ENCODE measurements at regions not wholly inside any gene's neighbourhood (a gene's known extent, or its start where the extent isn't known, plus 50 kb on each side); places are given as distances from the start of the nearest gene placed in this dataset.

DNA sequence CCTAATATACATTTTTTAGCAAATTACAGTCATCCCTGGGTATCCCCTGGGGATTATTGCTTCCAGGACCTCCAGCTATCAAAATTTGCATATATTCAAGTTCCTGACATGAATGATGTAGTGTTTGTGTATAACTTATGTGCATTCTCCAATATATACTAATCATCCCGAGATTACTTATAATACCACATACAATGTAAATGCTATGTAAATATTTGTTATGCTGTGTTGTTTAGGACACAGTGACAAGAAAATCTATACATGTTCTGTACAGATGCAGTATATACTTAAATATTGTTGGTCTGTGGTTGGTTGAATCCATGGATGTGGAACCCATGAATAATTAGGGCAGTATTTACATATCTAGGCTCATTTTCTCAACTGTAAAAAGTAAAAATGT lies 1060.3 kb downstream of the DSC3 start:
- TF ChIP-seq, protein P1, sequence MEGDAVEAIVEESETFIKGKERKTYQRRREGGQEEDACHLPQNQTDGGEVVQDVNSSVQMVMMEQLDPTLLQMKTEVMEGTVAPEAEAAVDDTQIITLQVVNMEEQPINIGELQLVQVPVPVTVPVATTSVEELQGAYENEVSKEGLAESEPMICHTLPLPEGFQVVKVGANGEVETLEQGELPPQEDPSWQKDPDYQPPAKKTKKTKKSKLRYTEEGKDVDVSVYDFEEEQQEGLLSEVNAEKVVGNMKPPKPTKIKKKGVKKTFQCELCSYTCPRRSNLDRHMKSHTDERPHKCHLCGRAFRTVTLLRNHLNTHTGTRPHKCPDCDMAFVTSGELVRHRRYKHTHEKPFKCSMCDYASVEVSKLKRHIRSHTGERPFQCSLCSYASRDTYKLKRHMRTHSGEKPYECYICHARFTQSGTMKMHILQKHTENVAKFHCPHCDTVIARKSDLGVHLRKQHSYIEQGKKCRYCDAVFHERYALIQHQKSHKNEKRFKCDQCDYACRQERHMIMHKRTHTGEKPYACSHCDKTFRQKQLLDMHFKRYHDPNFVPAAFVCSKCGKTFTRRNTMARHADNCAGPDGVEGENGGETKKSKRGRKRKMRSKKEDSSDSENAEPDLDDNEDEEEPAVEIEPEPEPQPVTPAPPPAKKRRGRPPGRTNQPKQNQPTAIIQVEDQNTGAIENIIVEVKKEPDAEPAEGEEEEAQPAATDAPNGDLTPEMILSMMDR (IDR thresholded peaks at IDR 0.05) = no peak
- no peak for TF ChIP-seq POLR2A (IDR thresholded peaks at IDR 0.05)
- no peak for TF ChIP-seq POLR2AphosphoS5 (IDR thresholded peaks at IDR 0.05)
- no peak for TF ChIP-seq EP300 (IDR thresholded peaks at IDR 0.05)
